H1 (cell line): ENCODE measurements at regions not wholly inside any gene's neighbourhood (a gene's known extent, or its start where the extent isn't known, plus 50 kb on each side); places are given as distances from the start of the nearest gene placed in this dataset.

ENCODE experiments used
- CHD7 ChIP-seq: fragments of 300-600 bp; sonication (generic); IDR thresholded peaks from 2 replicates; pipeline ENCODE4 v1.7.1; 2012; ENCODE audit warnings: low read length, moderate library complexity, mild to moderate bottlenecking, inconsistent platforms; ENCODE audit not compliant: insufficient replicate concordance

GRCh38 chr2:166572937-166573336 lies 78.9 kb upstream of the SCN7A start (continued):
- no peak for TF ChIP-seq CHD7
